ENCODE measurements at regions not wholly inside any gene's neighbourhood (a gene's known extent, or its start where the extent isn't known, plus 50 kb on each side); places are given as distances from the start of the nearest gene placed in this dataset.

DNA sequence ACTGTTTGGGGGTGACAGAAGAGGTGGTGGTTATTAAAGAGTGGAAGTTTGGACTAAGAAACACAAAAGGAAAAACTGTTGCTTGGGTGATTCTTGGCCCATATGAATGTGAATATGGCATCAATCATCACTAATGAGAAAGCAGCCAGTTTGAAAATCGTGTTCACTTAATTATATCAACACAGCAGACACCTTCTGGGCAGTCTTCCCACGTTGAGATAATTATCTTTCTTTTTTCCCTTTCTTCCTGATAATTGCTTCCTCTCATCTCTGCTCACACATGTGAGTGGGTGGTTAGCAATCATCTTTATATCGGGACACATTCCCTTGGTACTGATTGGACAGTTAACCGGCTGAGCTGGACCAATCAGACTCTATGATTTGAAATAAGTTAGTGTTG is 539.7 kb downstream of the AACS start:
- TF ChIP-seq, protein P1, sequence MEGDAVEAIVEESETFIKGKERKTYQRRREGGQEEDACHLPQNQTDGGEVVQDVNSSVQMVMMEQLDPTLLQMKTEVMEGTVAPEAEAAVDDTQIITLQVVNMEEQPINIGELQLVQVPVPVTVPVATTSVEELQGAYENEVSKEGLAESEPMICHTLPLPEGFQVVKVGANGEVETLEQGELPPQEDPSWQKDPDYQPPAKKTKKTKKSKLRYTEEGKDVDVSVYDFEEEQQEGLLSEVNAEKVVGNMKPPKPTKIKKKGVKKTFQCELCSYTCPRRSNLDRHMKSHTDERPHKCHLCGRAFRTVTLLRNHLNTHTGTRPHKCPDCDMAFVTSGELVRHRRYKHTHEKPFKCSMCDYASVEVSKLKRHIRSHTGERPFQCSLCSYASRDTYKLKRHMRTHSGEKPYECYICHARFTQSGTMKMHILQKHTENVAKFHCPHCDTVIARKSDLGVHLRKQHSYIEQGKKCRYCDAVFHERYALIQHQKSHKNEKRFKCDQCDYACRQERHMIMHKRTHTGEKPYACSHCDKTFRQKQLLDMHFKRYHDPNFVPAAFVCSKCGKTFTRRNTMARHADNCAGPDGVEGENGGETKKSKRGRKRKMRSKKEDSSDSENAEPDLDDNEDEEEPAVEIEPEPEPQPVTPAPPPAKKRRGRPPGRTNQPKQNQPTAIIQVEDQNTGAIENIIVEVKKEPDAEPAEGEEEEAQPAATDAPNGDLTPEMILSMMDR (IDR thresholded peaks at IDR 0.05): no peak
- no peak for TF ChIP-seq POLR2A (IDR thresholded peaks at IDR 0.05)
